ENCODE measurements at regions not wholly inside any gene's neighbourhood (a gene's known extent, or its start where the extent isn't known, plus 50 kb on each side); places are given as distances from the start of the nearest gene placed in this dataset.

DNA sequence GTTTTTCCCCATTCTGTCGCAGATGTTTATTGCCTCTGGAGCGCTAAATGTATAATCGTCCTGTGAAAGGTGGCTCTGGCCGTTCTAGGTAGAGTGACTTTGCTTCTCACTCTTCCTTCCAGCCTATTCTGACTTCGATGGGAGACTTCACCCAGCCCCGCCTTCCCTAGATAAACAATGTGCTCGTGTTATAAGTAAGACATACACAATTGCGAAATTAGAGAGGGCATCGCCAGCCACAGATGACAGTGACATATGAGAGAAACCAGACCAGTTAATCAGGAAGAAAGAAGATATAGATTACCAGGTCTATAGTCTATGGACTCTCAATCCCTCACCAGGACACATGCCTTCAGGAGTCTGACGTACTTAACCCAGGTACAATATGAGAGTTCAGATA is 1050.5 kb upstream of the AUTS2 start:
- H3K9ac ChIP-seq (ENCODE audit: low read length): no peak overlapping the region
- no peak overlapping the region for H2AFZ ChIP-seq (ENCODE audit: low read length)
- no peaks in the 10 kb centered on the region for H3K36me3 ChIP-seq (replicated peaks; ENCODE audit: insufficient read depth, low read length)
- no peaks in the 10 kb centered on the region for H3K9me3 ChIP-seq (replicated peaks; ENCODE audit: insufficient read depth, low read length)
- no peak overlapping the region for H3K4me3 ChIP-seq (ENCODE audit: low read length)
- H3K27ac ChIP-seq (ENCODE audit: low read length): no peak overlapping the region
- no peak overlapping the region for H3K4me2 ChIP-seq (ENCODE audit: low read depth, low read length)
- H3K27me3 ChIP-seq (replicated peaks; ENCODE audit: insufficient read depth, low read length): no peaks in the 10 kb centered on the region
- H3K79me2 ChIP-seq (ENCODE audit: low read length): no peaks in the 10 kb centered on the region
- H3F3A ChIP-seq (ENCODE audit: insufficient read depth, low read length): no peaks in the 10 kb centered on the region
- TF ChIP-seq EZH2 (optimal IDR thresholded peaks at IDR 0.05; ENCODE audit: low read depth, low read length) (no peak), EZH2phosphoT487 (IDR thresholded peaks at IDR 0.05; ENCODE audit: low read length) (no peak)
- TF ChIP-seq, protein P1, sequence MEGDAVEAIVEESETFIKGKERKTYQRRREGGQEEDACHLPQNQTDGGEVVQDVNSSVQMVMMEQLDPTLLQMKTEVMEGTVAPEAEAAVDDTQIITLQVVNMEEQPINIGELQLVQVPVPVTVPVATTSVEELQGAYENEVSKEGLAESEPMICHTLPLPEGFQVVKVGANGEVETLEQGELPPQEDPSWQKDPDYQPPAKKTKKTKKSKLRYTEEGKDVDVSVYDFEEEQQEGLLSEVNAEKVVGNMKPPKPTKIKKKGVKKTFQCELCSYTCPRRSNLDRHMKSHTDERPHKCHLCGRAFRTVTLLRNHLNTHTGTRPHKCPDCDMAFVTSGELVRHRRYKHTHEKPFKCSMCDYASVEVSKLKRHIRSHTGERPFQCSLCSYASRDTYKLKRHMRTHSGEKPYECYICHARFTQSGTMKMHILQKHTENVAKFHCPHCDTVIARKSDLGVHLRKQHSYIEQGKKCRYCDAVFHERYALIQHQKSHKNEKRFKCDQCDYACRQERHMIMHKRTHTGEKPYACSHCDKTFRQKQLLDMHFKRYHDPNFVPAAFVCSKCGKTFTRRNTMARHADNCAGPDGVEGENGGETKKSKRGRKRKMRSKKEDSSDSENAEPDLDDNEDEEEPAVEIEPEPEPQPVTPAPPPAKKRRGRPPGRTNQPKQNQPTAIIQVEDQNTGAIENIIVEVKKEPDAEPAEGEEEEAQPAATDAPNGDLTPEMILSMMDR (IDR thresholded peaks at IDR 0.05; ENCODE audit: low read length): no peak
- no peaks in the 10 kb centered on the region for H4K20me1 ChIP-seq (ENCODE audit: insufficient read depth, low read length)
- DNase-seq: no peak
- H3K9me2 ChIP-seq (replicated peaks; ENCODE audit: insufficient read depth, low read length): no peaks in the 10 kb centered on the region
- H3K4me1 ChIP-seq (ENCODE audit: low read length): no peaks in the 10 kb centered on the region

DNA sequence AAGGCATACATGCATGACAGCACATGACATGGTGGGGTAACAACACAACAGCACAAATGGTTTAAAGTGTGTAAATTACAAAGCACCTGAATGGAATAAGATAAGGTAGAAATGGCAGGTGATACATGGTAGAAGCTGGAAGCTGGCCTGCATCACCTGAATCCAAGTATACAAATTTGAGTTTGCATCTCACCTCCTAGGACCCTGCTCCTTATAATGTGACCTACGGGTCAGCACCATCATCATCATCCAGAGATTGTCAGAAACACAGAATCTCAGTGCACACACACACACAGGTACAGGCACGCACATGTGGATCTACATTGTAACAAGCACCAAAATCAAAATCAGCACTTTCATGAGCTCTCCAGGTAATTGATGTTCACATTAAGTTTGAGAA is 1048.2 kb upstream of the AUTS2 start:
- TF ChIP-seq, protein P1 (IDR thresholded peaks at IDR 0.05; ENCODE audit: low read length): no peak
- no peak for TF ChIP-seq EZH2phosphoT487 (IDR thresholded peaks at IDR 0.05; ENCODE audit: low read length)
- Histone ChIP-seq H4K20me1 (ENCODE audit: insufficient read depth, low read length) (no peaks in the 10 kb centered on the region), H3K4me1 (ENCODE audit: low read length) (no peaks in the 10 kb centered on the region), H3K9me3 (replicated peaks; ENCODE audit: insufficient read depth, low read length) (no peaks in the 10 kb centered on the region), H3K4me3 (ENCODE audit: low read length) (no peak overlapping the region), H2AFZ (ENCODE audit: low read length) (no peak overlapping the region), H3K27me3 (replicated peaks; ENCODE audit: insufficient read depth, low read length) (no peaks in the 10 kb centered on the region), H3K9ac (ENCODE audit: low read length) (no peak overlapping the region), H3K36me3 (replicated peaks; ENCODE audit: insufficient read depth, low read length) (no peaks in the 10 kb centered on the region), H3K4me2 (ENCODE audit: low read depth, low read length) (no peak overlapping the region), H3F3A (ENCODE audit: insufficient read depth, low read length) (no peaks in the 10 kb centered on the region), H3K79me2 (ENCODE audit: low read length) (no peaks in the 10 kb centered on the region), H3K9me2 (replicated peaks; ENCODE audit: insufficient read depth, low read length) (no peaks in the 10 kb centered on the region), H3K27ac (ENCODE audit: low read length) (no peak overlapping the region)
- DNase-seq: no peak

DNA sequence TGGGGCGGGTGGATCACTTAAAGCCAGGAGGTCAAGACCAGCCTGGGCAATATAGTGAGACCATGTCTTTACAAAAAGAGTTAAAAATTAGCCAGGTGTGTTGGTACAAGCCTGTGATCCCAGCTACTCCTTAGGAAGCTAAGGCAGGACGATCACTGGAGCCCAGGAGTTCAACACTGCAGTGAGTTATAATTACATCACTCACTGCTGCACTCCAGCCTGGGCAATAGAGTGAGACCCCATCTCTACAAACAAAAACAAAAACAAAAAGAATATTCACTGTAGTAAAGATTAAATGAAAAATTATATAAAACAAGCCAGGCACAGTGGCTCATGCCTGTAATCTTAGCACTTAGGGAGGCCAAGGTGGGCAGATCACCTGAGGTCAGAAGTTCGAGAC is 1047.6 kb upstream of the AUTS2 start:
- no peak overlapping the region for H2AFZ ChIP-seq (ENCODE audit: low read length)
- no peaks in the 10 kb centered on the region for H4K20me1 ChIP-seq (ENCODE audit: insufficient read depth, low read length)
- H3K4me2 ChIP-seq (ENCODE audit: low read depth, low read length): no peak overlapping the region
- no peaks in the 10 kb centered on the region for H3K9me2 ChIP-seq (replicated peaks; ENCODE audit: insufficient read depth, low read length)
- H3K27ac ChIP-seq (ENCODE audit: low read length): no peak overlapping the region
- H3K9me3 ChIP-seq (replicated peaks; ENCODE audit: insufficient read depth, low read length): no peaks in the 10 kb centered on the region
- H3K79me2 ChIP-seq (ENCODE audit: low read length): no peaks in the 10 kb centered on the region
- no peaks in the 10 kb centered on the region for H3K4me1 ChIP-seq (ENCODE audit: low read length)
- no peak overlapping the region for H3K4me3 ChIP-seq (ENCODE audit: low read length)
- TF ChIP-seq, protein P1 (IDR thresholded peaks at IDR 0.05; ENCODE audit: low read length): no peak
- no peak for TF ChIP-seq EZH2 (optimal IDR thresholded peaks at IDR 0.05; ENCODE audit: low read depth, low read length)
- no peak for TF ChIP-seq EZH2phosphoT487 (IDR thresholded peaks at IDR 0.05; ENCODE audit: low read length)
- H3K27me3 ChIP-seq (replicated peaks; ENCODE audit: insufficient read depth, low read length): no peaks in the 10 kb centered on the region
- H3K9ac ChIP-seq (ENCODE audit: low read length): no peak overlapping the region
- no peaks in the 10 kb centered on the region for H3K36me3 ChIP-seq (replicated peaks; ENCODE audit: insufficient read depth, low read length)
- DNase-seq: no peak
- no peaks in the 10 kb centered on the region for H3F3A ChIP-seq (ENCODE audit: insufficient read depth, low read length)
